AG04450 (cell line): ENCODE measurements at regions not wholly inside any gene's neighbourhood (a gene's known extent, or its start where the extent isn't known, plus 50 kb on each side); places are given as distances from the start of the nearest gene placed in this dataset.

Experiments
- CTCF ChIA-PET: fragments of 300-600, 350-600 bp; formaldehyde crosslinking; extraction: SDS; loops from one replicate; lab custom pipeline; 2022; ENCODE audit warnings: antibody characterized with exemption, inconsistent platforms; lab: Charles Lee
- POLR2A ChIA-PET: fragments of 350-600 bp; formaldehyde crosslinking; extraction: SDS; loops from one replicate; lab custom pipeline; 2021; ENCODE audit warnings: antibody characterized with exemption, inconsistent platforms; lab: Yijun Ruan, JAX
- DNase-seq: peaks from one replicate; pipeline ENCODE4 v3.0.0-alpha.2; 2011; ENCODE audit warnings: low read depth, low spot score
- H3K27ac ChIP-seq: one replicate; pipeline ENCODE4 v1.5.1; 2012; ENCODE audit warnings: low read depth, low read length, control low read depth
- H3K27me3 ChIP-seq: one replicate; pipeline ENCODE4 v1.6.0; 2012; ENCODE audit warnings: low read length; ENCODE audit not compliant: control insufficient read depth, insufficient read depth
- H3K4me3 ChIP-seq: 2 replicates; pipeline ENCODE4 v1.5.1; 2011; ENCODE audit warnings: mild to moderate bottlenecking, low read depth, low read length, control low read depth
- H3K9me3 ChIP-seq: 2 replicates; pipeline ENCODE4 v1.5.1; 2012; ENCODE audit warnings: low read length; ENCODE audit not compliant: control insufficient read depth, insufficient read depth
- TF ChIP-seq, protein P1 (sequence below): IDR thresholded peaks from 2 replicates; pipeline ENCODE4 v1.5.1; 2011; ENCODE audit warnings: low read depth, low read length, control low read depth, inconsistent platforms

DNA sequence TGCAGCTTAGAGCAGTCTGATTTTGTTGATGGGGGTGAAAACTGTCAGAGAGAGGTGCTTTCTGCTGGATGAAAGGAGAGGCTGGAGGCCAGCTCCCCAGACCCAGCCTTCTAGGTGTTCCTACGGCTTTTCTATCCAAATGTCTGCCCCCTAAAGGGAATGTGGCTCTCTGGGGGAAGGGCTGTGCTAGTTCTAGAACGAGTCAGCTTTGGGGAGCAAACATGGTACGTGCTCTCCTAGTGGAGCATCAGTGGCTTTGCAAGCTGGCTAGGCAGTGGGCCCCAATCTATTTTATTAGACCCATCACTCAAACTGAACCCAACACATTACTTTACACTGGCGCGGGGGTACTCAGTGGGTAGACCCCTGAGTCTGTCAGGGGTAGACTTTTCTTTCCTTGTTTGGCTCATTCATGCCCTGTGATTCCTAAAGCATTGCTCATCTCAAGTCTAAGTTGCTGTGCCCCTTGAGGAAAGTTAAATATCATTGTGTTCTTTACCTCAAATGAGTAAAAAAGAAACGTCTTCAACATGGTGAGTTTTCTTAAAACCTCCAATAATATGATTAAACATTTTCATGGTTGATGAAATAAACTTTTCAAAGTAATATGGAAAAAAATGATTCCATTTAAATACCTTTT lies 254.9 kb downstream of the DLEU7 start:
- CTCF ChIA-PET: no interaction called here
- Histone ChIP-seq H3K9me3 (peaks cover 3% of the 10 kb centered on the region; the same call in 1 of the 2 replicates), H3K27me3 (peaks cover 6% of the 10 kb centered on the region), H3K27ac (no peak overlapping the region), H3K4me3 (no peak overlapping the region)
- TF ChIP-seq, protein P1, sequence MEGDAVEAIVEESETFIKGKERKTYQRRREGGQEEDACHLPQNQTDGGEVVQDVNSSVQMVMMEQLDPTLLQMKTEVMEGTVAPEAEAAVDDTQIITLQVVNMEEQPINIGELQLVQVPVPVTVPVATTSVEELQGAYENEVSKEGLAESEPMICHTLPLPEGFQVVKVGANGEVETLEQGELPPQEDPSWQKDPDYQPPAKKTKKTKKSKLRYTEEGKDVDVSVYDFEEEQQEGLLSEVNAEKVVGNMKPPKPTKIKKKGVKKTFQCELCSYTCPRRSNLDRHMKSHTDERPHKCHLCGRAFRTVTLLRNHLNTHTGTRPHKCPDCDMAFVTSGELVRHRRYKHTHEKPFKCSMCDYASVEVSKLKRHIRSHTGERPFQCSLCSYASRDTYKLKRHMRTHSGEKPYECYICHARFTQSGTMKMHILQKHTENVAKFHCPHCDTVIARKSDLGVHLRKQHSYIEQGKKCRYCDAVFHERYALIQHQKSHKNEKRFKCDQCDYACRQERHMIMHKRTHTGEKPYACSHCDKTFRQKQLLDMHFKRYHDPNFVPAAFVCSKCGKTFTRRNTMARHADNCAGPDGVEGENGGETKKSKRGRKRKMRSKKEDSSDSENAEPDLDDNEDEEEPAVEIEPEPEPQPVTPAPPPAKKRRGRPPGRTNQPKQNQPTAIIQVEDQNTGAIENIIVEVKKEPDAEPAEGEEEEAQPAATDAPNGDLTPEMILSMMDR: no peak; the same call in 1 of the 2 replicates
- no peak for DNase-seq
- POLR2A ChIA-PET: no interaction called here

DNA sequence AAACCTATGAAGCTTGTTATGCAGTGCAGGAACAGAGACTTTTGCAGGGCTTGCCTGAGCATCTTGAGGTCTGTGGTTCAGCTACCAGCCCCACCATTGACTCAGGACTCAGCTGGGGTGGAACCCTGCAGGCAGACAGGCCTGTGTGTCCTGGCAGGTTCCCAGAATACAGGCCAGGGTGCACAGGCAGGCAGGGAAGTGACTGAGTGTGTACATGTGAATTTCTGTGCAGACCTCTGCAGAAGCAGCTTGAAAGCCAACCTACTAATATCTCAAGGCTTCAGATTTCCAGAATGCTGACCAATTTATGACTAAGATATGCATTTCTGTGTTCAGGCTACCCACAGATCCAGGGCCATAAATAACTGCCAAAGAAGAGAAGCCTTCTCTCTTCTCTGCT lies 254.4 kb downstream of the DLEU7 start:
- TF ChIP-seq, protein P1: no peak

DNA sequence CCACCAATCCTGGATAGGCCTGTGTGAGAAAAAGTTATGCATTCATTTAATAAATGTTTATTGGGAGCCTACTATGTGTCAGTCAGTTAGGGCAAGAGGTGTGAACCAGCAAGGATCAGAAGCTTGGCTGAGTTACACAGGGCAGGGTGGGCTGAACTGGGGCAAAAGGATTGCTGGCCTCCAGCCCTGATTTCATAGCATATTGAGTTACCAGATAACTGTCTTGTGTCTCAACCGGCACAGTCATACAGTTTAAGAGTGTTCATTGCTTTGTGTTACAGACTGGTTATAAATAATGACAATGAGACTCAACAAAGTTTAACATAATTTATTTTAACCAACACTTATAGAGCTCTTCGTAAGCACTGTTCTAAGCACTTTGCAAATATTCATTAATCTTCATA lies 253.8 kb downstream of the DLEU7 start:
- TF ChIP-seq, protein P1: no peak
- Histone ChIP-seq H3K27ac (no peak overlapping the region), H3K27me3 (peaks cover 1% of the 10 kb centered on the region), H3K4me3 (no peak overlapping the region), H3K9me3 (no peaks in the 10 kb centered on the region)
- CTCF ChIA-PET: no interaction called here
- POLR2A ChIA-PET: interaction anchor here (1.3 kb wide), 1 partner anchor 9 kb away, joined by 3 read pairs; no protein-coding TSS in a partner anchor
- DNase-seq: peak; percentile 42

More for the DNA sequence above, 254.4 kb downstream of the DLEU7 start:
- H3K27ac ChIP-seq: no peak overlapping the region
- peaks cover 2% of the 10 kb centered on the region; the same call in 1 of the 2 replicates for H3K9me3 ChIP-seq
- H3K4me3 ChIP-seq: no peak overlapping the region
- H3K27me3 ChIP-seq: peaks cover 6% of the 10 kb centered on the region
- CTCF ChIA-PET: no interaction called here
- peak; percentile 65 for DNase-seq
- POLR2A ChIA-PET: interaction anchor here (1.3 kb wide), 1 partner anchor 8 kb away, joined by 3 read pairs; no protein-coding TSS in a partner anchor

DNA sequence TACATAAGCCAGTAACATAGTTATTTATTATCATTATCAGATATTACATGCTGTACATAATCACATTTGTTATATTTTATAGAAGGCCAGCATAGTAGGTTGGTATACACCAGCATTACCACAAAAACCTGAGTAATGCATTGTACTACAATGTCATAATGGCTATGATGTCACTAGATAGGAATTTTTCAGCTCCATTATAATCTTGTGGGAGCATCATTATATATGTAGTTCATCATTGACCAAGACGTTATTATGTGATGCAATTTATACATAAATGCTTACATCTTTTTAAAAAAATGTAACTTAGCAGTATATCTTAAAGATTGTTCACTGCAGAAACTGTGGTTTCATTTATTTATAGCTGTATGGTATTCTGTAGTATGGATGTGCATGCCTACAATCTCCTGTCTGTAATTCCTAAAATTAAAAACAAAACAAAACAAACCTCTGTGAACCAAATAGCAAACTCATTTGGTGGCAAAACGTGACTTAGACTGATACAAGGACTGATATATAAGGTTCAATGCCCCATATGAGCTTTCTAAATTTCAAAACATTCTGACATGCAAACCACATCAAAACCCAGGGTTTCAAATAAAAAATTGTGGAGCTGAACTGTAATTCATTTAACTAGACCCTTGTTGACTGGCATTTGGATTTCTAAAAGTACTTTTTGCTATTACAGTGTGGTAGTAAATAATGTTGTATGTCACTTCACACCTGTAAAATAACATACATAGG lies 250.9 kb downstream of the DLEU7 start:
- Histone ChIP-seq H3K27ac (no peak overlapping the region), H3K4me3 (no peak overlapping the region), H3K27me3 (peaks cover 15% of the 10 kb centered on the region), H3K9me3 (no peaks in the 10 kb centered on the region)
- TF ChIP-seq, protein P1: no peak
- DNase-seq: no peak
- POLR2A ChIA-PET: interaction anchor here (1.2 kb wide), 1 partner anchor 348 kb away, joined by 3 read pairs; no protein-coding TSS in a partner anchor
- CTCF ChIA-PET: interaction anchor here (0.6 kb wide), 1 partner anchor 847 kb away, joined by 3 read pairs; no protein-coding TSS in a partner anchor

DNA sequence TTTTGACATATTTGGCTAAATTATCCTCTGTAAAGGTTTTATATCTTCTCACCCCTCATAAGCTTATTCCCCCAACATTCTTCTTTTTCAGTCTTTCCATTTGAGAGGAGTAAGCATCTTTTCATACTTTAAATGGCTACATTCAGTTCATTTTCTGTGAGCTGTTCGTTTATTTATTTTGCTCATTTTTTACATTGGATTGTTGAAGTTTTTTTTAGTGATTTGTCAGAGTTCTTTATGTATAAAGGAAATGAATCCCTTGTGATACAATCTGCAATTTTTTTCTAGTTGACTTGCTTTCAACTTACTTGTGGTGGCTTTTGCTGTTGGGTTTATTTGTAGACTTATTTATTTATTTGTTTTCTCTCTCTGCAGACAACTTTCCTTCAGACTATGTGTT lies 250.3 kb downstream of the DLEU7 start:
- Histone ChIP-seq H3K4me3 (no peak overlapping the region), H3K27ac (no peak overlapping the region), H3K27me3 (peaks cover 21% of the 10 kb centered on the region), H3K9me3 (no peaks in the 10 kb centered on the region)
- TF ChIP-seq, protein P1: no peak
- CTCF ChIA-PET: interaction anchor here (0.7 kb wide), 1 partner anchor 318 kb away, joined by 4 read pairs; no protein-coding TSS in a partner anchor
- POLR2A ChIA-PET: no interaction called here
- DNase-seq: no peak
